Middle frontal gyrus (tissue), 1 donor: ENCODE measurements at regions not wholly inside any gene's neighbourhood (a gene's known extent, or its start where the extent isn't known, plus 50 kb on each side); places are given as distances from the start of the nearest gene placed in this dataset.
"Not testable (repeated sequence)": the region's sequence is repeated elsewhere in the genome, so short reads cannot be mapped to it uniquely, and the experiment has no call there.

Source experiments
- DNase-seq: peaks from one replicate; pipeline ENCODE4 v3.0.0-alpha.2; 2015; ENCODE audit warnings: low spot score; ENCODE audit errors: extremely low spot score

DNA sequence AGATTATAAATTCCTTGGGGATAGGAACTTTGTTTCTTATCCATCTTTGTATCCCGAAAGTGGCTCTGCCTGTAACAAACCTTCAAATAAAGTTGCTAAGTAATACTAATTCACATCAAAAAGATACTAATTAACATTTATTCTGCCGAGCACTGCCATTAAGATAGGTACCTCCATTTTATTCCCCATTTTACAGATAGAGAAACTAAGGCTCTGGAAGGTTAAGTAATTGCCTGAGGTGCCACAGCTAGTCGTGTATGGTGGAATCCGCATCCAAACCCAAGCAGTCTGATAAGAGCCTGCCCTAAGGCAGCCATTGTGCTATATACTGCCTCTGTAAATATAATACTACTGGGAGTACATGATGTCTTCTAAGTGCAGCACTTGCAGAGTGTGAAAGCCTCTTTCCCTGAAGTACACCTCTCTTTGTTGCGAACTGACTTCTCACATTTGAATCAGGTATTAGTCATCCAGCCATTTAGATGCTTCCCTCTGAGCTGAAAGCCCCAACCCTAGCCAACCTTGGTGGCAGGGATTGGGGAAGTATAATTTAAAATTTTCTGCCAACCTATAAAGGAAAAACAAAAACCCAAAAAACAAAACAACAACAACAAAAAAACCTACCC is 78.5 kb upstream of the CHD2 start:
- no peak for DNase-seq

DNA sequence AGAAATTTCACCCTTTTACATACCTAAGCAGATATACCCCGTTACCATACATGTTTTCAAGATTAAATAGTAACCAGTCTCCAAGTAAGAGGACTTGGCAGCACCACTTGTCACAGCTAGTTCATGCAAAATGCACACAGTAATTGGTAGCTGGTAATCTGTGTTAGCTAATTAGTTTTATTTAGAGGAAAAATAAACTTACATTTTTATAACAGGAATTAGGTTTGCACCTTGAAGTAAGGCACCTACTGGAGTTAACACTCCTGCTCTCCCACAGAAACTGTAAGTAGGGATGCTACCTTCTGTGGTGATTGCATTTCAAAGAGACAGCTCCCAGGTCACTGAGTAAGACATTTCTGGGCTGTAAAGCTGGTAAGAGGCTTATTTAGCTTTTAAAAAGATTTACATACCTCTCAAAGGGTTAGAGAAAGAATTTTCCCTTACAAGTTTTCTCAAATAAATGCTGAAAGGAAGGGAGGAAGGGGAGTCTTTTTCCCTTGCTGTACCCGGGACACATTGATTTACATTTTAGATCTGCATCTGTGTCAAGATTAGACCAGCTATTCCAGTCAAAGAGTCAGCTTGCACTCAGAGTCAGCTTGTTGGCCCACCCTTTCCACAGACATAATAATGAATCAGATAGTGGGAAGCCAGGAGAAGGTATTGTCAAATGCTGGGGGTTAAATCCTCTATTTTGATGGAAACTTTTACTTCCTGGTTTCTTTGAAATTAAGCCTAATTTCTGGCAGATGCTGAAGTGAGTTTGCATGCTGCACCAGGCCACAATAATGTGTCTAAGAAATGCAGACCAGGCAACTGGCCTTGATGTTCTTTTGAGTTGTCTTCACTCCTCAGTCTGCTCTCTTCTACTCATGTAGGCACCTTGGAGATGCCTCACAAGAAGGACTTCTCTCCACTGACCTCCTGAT is 77.6 kb upstream of the CHD2 start:
- DNase-seq = no peak

DNA sequence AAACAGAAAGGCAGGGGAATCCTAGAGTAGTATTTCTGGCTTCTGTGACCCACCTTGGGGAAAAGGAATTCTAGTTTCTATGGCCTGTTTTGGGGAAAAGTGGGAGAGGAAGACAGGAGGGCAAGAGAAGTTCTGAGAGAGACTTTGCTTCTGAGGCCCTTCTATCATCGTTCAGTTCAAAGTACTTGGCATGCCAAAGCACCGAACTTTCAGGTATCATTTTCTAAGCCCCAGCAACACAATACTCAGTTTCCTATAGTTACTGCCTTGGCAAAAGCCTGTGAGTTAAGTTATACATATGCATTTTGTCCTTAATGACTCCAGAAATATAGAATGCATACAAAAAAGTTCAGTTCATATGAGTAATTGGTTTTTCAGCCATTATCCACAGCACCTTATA is 74.1 kb upstream of the CHD2 start:
- no peak for DNase-seq

DNA sequence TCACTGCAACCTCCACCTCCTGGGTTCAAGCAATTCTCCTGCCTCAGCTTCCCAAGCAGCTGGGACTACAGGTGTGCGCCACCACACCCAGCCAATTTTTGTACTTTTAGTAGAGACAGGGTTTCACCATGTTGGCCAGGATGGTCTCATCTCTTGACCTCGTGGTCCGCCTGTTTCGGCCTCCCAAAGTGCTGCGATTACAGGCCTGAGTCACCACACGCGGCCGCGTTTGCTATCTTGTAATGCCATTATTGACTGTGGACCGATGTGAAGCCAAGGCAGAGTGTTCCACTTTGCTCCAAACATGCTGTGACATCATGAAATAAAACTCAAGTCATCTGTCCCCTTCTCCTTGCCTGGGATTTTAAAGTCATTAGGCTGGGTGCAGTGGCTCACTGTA is 72.1 kb upstream of the CHD2 start:
- DNase-seq = not testable (repeated sequence)

DNA sequence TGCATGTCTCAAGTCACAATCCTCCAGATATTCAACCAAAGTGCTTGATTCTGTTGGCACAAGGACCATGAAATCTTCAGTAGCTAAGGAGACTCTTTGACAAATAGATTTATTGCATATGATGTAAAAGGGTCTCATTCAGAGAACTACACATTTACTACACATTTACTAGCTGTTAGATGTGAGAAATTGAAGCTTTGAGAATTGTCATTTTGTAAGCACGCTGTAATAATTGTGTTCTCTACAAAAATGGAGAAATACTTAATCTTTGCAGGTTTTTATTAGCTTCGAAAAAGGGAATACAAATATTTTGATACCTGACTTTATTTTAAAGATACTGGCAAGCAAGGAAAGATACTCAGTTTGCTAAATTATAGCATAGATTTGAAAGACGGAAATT is 70.2 kb upstream of the CHD2 start:
- no peak for DNase-seq

DNA sequence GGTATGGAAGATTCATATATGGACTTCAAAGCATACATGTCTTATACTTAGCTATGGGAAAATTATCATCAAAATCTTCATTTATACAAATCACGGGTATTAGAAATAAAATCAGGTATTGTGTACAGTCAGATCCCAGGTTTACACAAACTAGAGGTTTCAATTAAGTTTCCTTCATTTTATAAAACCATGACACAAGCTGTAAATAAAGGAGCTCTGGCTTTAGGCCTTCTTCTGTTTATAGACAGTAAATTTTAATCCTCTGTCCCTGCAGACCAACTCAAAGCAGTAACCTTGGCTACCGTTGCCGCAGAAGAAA is 68.8 kb upstream of the CHD2 start:
- DNase-seq = no peak

DNA sequence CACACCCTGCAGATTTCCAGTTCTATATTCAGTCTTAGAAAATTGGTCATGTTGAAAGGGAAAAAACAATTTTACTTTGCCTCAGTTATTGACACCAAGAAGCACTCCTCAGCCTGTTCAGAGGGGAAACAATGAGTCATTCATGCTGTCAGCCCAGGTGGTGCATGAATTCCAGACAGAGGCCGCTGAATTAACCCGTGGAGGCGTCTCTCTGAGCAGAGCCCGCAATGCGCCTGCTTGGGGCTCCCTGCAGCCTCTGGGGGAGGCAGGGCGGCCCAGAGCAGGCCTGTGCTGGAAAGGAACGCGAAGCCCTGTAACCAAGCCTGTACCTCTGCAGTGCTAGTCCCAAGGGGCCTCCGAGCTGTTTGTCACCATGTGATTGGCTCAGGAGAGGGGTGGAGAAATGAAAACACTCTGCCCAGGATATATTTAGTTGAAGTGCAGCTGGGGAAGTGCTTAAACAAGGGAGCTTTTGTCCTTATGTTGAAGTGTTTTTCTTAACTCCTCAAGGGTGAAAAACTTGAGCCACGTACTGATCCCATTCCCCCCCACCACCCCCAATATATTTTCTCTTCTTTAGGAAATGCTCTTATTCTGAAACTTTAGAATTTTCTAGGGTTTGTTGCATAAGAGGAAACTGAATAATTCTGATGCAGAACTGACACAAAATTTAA is 68.3 kb upstream of the CHD2 start:
- DNase-seq = peak; percentile 79

DNA sequence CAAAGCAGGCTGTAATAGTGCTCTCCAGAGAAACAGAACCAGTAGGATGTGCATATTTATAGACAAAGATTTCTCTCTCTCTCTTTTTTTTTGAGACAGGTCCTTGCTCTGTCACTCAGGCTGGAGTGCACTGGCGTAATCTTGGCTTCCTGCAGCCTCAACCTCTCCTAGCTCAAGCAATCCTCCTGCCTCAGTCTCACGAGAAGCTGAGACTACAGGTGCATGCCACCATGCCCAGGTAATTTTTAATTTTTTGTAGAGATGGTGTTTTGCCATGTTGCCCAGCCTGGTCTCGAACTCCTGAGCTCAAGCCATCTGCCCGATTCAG is 67.1 kb upstream of the CHD2 start:
- DNase-seq = no peak

DNA sequence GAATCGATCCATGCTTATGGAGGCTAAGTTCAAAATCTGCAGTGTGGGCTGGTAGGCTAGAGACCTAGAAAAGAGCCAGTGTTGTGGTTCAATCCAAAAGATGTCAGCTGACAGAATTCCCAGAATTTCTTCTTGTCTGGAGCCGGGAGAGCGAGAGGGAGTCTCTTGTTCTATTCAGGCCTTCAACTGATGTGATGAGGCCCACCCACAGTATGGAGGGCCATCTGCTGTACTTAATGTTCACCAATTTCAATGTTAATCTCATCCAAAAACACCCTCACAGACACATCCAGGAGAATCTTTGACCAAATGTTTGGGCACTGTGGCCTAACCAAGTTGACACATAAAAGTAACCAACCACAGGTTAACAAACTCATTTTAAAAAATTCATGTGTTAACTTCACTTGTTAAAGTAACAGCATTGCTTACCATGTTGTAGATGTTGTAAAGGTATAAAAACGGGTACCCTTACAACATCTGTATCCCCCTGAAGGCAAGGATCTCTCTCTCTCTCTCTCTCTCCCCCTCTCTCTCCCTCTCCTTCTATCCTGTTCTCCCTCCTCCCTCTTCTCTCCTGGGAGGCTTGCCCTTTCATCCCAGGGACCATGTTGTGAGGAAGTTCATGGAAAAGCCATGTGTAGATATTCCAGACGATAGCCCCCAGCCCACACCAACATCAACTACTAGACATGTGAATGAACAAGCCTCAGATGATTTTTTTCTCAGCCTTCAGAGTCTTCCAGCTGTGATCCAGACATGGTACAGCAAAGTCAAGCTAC is 66.4 kb upstream of the CHD2 start:
- no peak for DNase-seq

DNA sequence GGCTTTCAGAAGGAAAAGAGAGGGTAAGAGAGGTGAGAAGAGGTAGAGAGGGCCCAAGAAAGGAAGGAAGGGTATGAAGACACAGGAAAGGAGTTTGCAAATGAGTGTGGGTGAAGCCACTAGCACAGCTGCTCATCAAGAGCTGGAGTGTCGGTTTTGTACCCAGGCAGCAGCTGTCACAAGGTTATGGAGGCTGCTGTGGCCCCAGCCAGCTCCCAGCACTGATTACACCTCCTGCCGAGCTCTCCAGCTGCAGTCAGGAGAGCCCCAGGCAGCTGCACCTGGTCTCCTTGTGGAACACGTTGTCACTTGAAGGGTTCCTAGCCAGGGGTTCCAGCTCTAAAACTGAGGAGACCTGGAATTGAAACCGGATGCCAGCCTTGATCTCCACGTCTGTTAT is 60.4 kb upstream of the CHD2 start:
- no peak for DNase-seq

DNA sequence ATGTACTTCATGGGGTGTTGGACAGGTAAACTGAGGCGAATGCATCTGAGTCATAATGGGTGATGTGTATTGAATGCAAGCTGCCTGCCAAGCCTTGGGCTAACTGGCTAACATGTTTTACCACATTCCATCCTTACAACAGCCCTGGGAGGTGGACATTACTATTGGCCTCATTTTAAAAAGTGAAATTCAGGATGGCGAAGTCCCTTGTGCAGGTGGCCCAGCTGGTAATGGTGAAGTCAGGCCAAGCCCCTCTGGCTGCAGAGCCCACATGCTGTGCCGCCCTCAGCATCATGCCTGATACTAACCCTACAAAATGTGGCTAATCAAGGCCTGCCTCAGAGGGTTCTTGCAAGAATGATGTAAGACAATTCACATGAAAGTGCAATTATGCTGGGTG is 60.0 kb upstream of the CHD2 start:
- no peak for DNase-seq

DNA sequence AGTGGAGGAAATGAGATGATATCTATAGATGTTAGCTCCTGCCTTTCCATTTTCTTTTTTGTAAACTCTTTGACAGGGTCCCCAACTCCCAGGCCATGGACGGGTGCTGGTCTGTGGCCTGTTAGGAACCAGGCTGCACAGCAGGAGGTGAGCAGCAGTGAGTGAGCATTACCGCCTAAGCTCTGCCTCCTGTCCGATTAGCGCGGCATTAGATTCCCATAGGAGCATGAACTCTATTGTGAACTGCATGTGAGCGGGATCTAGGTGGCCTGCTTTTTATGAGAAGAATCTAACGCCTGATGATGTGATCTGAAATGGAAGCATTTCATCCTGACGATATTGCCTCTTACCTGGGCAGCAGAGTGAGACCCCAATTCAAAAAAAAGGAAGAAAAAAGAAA is 56.8 kb upstream of the CHD2 start:
- no peak for DNase-seq

DNA sequence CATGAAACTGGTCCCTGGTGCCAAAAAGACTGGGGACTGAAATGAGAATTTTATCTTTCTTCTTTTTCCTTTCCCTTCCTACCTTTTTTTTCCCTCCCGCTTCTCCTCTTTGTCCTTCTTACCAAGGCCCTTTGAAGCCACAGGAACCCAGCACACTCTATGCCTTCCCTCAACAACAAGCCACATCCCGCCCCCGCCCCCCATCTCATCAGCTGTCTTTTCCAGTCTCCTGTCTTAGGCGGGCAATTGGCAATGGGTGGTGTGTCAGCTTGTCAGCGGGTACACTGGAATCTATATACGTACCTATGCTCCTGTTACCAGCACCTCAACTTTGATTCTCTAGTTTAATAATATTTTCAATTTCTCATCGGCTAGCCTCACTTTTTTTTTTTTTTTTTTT is 56.3 kb upstream of the CHD2 start:
- DNase-seq = no peak

DNA sequence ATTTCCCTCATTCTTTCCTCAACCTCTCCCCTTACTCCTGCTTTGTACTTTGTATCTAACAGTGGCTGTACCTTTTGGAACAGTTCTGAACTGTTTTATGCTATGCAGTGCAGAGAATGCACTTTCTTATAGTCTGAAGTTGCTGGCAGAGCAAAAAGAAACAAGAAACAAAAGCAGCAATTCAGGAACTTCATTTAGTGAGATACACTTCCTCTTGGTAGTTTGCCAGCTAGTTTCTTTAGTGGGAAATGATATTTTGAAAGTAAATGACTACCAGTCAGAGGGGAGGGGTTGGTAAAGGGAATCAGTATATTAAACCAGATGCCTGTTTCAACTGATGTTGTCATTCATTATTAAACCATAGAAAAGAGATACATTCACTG is 55.0 kb upstream of the CHD2 start:
- no peak for DNase-seq

DNA sequence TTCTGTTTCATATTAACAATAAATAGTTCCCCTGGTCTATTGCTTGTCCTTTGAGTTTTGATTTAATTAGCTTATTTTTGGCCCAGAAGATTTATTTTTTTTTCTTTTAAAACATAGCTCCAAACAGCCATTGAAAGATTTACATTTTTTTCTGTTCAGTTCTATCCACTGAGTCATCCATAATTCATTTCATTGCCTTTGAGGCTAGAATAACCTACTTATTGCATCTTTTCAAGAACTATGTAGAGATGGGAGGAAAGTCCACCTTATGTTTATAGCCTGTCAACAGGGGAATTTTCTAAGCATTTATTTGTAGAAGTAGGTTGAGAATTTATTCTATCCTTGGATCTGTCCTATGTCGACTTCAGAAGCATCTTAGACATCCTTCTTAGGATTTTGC is 53.4 kb upstream of the CHD2 start:
- DNase-seq = no peak

DNA sequence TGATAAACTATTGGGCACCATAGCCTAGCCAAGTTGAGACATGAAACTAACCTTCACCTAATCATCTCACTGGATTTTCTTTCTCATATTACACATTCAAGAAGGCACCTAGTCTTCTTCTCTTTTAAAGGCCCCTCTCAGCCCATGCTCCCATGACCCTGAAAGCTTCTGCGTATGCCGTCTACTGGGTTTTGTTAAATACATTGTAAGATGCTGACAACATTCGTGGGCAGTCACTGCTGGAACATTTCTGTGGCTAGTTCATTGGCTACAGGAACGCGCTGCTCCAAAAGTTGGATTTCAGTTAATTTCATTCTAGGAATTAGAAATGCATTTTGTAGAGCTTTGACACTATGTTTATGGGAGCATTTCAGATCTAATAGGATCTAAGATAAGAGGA is 52.3 kb upstream of the CHD2 start:
- no peak for DNase-seq

DNA sequence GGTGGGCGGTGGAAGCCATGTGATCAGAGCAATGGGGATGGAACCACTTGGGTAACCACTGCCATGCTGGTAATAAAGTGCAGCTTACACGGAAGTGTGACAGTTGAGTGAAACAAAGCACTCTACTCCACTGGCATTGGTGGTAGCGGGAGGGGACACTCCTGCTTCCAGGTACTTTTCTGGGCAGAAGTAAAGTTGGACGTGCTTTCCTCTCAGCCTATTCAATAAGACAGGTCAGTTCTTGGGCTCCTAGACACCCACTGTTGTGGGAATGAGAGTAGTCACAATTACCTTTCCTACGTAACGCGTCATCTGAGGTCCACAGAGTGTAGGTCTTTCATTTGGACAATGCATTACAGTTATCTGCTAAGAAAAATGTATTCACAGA is 51.7 kb upstream of the CHD2 start:
- DNase-seq = no peak

DNA sequence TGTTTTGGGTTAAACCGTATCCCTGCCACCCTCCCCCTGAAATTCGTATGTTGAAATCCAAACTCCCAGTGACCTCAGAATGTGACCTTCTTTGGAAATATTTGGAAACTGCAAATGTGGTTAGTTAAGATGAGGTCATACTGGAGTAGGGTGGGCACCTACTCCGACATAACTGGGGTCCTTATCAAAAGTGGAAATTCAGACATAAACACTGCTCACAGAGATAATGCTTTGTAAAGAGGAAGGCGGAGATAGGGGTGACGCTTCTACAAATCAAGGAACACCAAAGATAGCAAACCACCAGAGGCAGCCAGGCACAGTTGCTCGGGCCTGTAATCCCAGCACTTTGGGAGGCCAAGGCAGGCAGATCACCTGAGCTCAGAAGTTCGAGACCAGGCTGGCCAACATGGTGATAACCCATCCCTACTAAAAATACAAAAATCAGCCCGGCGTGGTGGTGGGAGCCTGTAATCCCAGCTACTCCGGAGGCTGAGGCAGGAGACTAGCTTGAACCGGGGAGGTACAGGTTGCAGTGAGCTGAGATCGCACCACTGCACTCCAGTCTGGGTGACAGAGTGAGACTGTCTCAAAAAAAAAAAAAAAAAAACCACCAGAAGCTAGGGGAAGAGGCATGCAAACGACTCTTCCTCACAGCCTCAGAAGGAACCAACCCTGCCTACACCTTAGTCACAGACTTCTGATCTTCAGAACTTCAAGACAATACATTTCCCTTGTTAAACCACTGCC is 51.1 kb upstream of the CHD2 start:
- DNase-seq = no peak

DNA sequence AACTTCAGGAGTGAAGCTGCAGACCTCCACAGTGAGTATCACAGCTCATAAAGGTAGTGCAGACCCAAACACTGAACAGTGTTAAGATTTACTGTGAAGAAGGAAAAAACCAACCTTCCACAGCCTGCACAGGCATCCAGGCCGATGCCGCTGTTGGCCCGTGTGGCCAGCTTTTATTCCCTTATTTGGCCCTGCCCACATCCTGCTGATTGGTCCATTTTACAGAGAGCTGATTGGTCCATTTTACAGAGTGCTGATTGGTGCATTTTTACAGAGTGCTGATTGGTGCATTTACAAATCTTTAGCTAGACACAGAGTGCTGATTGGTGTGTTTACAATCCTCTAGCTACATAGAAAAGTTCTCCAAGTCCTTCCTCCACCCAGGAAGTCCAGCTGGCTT is 49.9 kb upstream of the CHD2 start:
- DNase-seq = not testable (repeated sequence)
